ENCODE measurements at regions not wholly inside any gene's neighbourhood (a gene's known extent, or its start where the extent isn't known, plus 50 kb on each side); places are given as distances from the start of the nearest gene placed in this dataset.

DNA sequence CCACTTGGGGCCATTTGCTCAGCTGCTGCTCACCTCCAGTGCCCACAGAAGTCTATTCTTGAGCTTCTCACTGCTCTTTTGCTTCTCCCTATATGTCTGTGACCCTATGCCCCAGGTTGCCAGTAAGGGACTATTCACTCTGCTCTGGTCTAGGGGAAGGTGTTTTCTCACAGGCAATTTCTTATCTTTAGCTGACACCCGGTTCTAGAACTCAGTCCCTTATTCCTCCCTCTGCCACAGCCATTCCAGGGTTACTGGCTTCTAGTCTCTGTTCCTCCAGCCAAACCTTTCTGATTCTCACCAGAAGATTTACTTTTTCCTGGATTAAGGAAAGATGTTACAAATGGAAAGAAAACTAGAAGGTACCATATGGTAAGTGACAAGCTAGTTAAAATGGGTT lies 574.0 kb downstream of the NTRK3 start:
- TF ChIP-seq MAFK (IDR thresholded peaks at IDR 0.05; ENCODE audit: low read depth, low read length), result no peak
- no peak for TF ChIP-seq POLR2A (IDR thresholded peaks at IDR 0.05; ENCODE audit: control extremely low read depth in 1 of 2, low read depth in 2 of 2, low read length in 2 of 2)
- TF ChIP-seq EZH2 (IDR thresholded peaks at IDR 0.05; ENCODE audit: low read depth, low read length, severe bottlenecking), result no peak
- no peak for TF ChIP-seq CTCF (IDR thresholded peaks at IDR 0.05; ENCODE audit: control extremely low read depth in 1 of 3, insufficient read depth in 1 of 3, low read depth in 1 of 3, low read length in 3 of 3)
- no peak for TF ChIP-seq KDM1A (IDR thresholded peaks at IDR 0.05; ENCODE audit: borderline replicate concordance, low read length)
- no peak for TF ChIP-seq CBX8 (IDR thresholded peaks at IDR 0.05; ENCODE audit: borderline replicate concordance, low read depth, low read length)
- TF ChIP-seq EP300 (IDR thresholded peaks at IDR 0.05; ENCODE audit: borderline replicate concordance in 1 of 2, low read depth in 2 of 2, low read length in 2 of 2), result no peak
